ENCODE measurements at regions not wholly inside any gene's neighbourhood (a gene's known extent, or its start where the extent isn't known, plus 50 kb on each side); places are given as distances from the start of the nearest gene placed in this dataset.

- Mint-ChIP-seq H3K9me3 (no peaks in the 10 kb centered on the region), H3K36me3 (ENCODE audit: low read depth) (no peaks in the 10 kb centered on the region; the same call in 2 of the 3 replicates), H3K4me3 (no peak overlapping the region), H3K27ac (no peak overlapping the region), H3K4me1 (peaks cover 13% of the 10 kb centered on the region), H3K27me3 (ENCODE audit: insufficient read depth, low read depth, poor library complexity) (peaks cover 4% of the 10 kb centered on the region)
- peak; percentile 55 for ATAC-seq
- Histone ChIP-seq H3K4me3 (no peak overlapping the region), H3K27ac (ENCODE audit: low read depth) (no peak overlapping the region), H3K36me3 (ENCODE audit: insufficient read depth) (no peaks in the 10 kb centered on the region), H4K20me1 (replicated peaks; ENCODE audit: insufficient read depth) (no peaks in the 10 kb centered on the region), H3K4me2 (no peak overlapping the region), H3K27me3 (ENCODE audit: insufficient read depth) (no peaks in the 10 kb centered on the region), H3F3A (replicated peaks; ENCODE audit: low read depth) (no peaks in the 10 kb centered on the region), H3K9me2 (ENCODE audit: insufficient read depth) (no peaks in the 10 kb centered on the region), H2AFZ (peak overlapping the region; percentile 64; the same call in 1 of the 2 replicates), H3K4me1 (ENCODE audit: insufficient read depth) (peaks cover 8% of the 10 kb centered on the region; the same call in 1 of the 2 replicates), H3K79me2 (replicated peaks; ENCODE audit: insufficient read depth) (no peaks in the 10 kb centered on the region)
- TF ChIP-seq EZH2phosphoT487 (IDR thresholded peaks at IDR 0.05; ENCODE audit: unreplicated experiment) (no peak), POLR2AphosphoS5 (IDR thresholded peaks at IDR 0.05; ENCODE audit: low read depth) (no peak), ZNF331 (CRISPR knock-in tag; IDR thresholded peaks at IDR 0.05; ENCODE audit: low read depth) (no peak), ZNF114 (CRISPR knock-in tag; IDR thresholded peaks at IDR 0.05) (no peak), NANOG (IDR thresholded peaks at IDR 0.05; ENCODE audit: borderline replicate concordance) (no peak), STAT1 (IDR thresholded peaks at IDR 0.05; ENCODE audit: unreplicated experiment) (no peak), ZNF462 (CRISPR knock-in tag; IDR thresholded peaks at IDR 0.05) (no peak), CREB1 (CRISPR knock-in tag; IDR thresholded peaks at IDR 0.05; ENCODE audit: low read depth) (no peak), JUNB (IDR thresholded peaks at IDR 0.05; ENCODE audit: unreplicated experiment) (no peak), REST (IDR thresholded peaks at IDR 0.05; ENCODE audit: unreplicated experiment) (no peak), EZH2 (IDR thresholded peaks at IDR 0.05; ENCODE audit: low read depth, unreplicated experiment) (no peak), CTCF (conservative IDR thresholded peaks at IDR 0.05; ENCODE audit: low read depth in 2 of 2) (no peak)
- TF ChIP-seq, protein P1, sequence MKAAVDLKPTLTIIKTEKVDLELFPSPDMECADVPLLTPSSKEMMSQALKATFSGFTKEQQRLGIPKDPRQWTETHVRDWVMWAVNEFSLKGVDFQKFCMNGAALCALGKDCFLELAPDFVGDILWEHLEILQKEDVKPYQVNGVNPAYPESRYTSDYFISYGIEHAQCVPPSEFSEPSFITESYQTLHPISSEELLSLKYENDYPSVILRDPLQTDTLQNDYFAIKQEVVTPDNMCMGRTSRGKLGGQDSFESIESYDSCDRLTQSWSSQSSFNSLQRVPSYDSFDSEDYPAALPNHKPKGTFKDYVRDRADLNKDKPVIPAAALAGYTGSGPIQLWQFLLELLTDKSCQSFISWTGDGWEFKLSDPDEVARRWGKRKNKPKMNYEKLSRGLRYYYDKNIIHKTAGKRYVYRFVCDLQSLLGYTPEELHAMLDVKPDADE (IDR thresholded peaks at IDR 0.05): no peak
- DNase-seq (ENCODE audit: low spot score): peak; percentile 13
Observed at GRCh38 chr16:51615141-51615540, 464.1 kb upstream of the SALL1 start.
